H1 (cell line): ENCODE measurements at regions not wholly inside any gene's neighbourhood (a gene's known extent, or its start where the extent isn't known, plus 50 kb on each side); places are given as distances from the start of the nearest gene placed in this dataset.

Experiments
- CTCF ChIA-PET: fragments of 300-600 bp; sonication (Branson Sonifier 250); formaldehyde crosslinking; loops from one replicate; lab custom pipeline; 2021; ENCODE audit not compliant: partially characterized antibody; lab: Charles Lee
- POLR2A ChIA-PET: fragments of 300-600 bp; sonication (Branson Sonifier 250); formaldehyde crosslinking; loops from one replicate; lab custom pipeline; 2021; ENCODE audit warnings: inconsistent platforms; ENCODE audit not compliant: partially characterized antibody; lab: Charles Lee
- DNase-seq, 2 experiments: peaks; one replicate each; pipeline versions ENCODE4 v3.0.0 to v3.0.0-alpha.2; 2010 to 2022; ENCODE audit warnings: low spot score in 2 of 2, low read depth in 1 of 2, mixed read lengths in 1 of 2
- FAIRE-seq: peaks from 2 replicates; lab custom pipeline; 2011; peaks lifted over from hg19 to GRCh38; lab: Jason Lieb, UNC
- H2AFZ ChIP-seq: 2 replicates; pipeline ENCODE4 v1.8.1; 2012; ENCODE audit warnings: low read length, inconsistent platforms
- H2AK5ac ChIP-seq: 2 replicates; pipeline ENCODE4 v1.6.1; 2013; ENCODE audit warnings: low read depth, low read length
- H2BK120ac ChIP-seq: replicated peaks from 2 replicates; pipeline ENCODE3; 2013; ENCODE audit warnings: low read depth, low read length, inconsistent platforms
- H2BK12ac ChIP-seq: 2 replicates; pipeline ENCODE4 v1.6.1; 2013; ENCODE audit warnings: low read depth, low read length
- H2BK15ac ChIP-seq: 2 replicates; pipeline ENCODE4 v1.6.1; 2013; ENCODE audit warnings: low read length
- H2BK20ac ChIP-seq: 2 replicates; pipeline ENCODE4 v1.6.1; 2013; ENCODE audit warnings: low read length
- H2BK5ac ChIP-seq: 2 replicates; pipeline ENCODE4 v1.6.1; 2013; ENCODE audit warnings: low read depth, low read length
- H3K14ac ChIP-seq: 2 replicates; pipeline ENCODE4 v1.6.1; 2013; ENCODE audit warnings: inconsistent platforms; ENCODE audit not compliant: insufficient read length
- H3K18ac ChIP-seq: 2 replicates; pipeline ENCODE4 v1.6.1; 2013; ENCODE audit warnings: low read length; ENCODE audit errors: extremely low read depth
- H3K23ac ChIP-seq: 2 replicates; pipeline ENCODE4 v1.6.1; 2013; ENCODE audit warnings: inconsistent platforms; ENCODE audit not compliant: insufficient read length
- H3K23me2 ChIP-seq: 2 replicates; pipeline ENCODE4 v1.6.1; 2013; ENCODE audit warnings: low read depth, low read length
- H3K27ac ChIP-seq: 2 replicates; pipeline ENCODE4 v1.6.1; 2011; ENCODE audit warnings: low read depth, low read length, inconsistent platforms
- H3K27me3 ChIP-seq, 4 experiments: replicated peaks in 1 of 4; 1 replicate in 1 of 4; 2 replicates in 3 of 4; pipeline versions ENCODE4 v1.6.1 to v1.8.1; 2011 to 2013; ENCODE audit warnings: low read length in 3 of 4, mild to moderate bottlenecking in 3 of 4, inconsistent platforms in 2 of 4, mixed read lengths in 2 of 4, moderate library complexity in 1 of 4; ENCODE audit not compliant: control insufficient read depth in 3 of 4, insufficient read depth in 3 of 4; ENCODE audit errors: extremely low read depth in 1 of 4
- H3K36me3 ChIP-seq, 4 experiments: 2 replicates each; pipeline versions ENCODE4 v1.6.1 to v1.8.1; 2011 to 2013; ENCODE audit warnings: mild to moderate bottlenecking in 4 of 4, low read length in 3 of 4, moderate library complexity in 2 of 4, control low read depth in 1 of 4, inconsistent platforms in 1 of 4; ENCODE audit not compliant: insufficient read depth in 4 of 4, control insufficient read depth in 2 of 4
- H3K4ac ChIP-seq: replicated peaks from 2 replicates; pipeline ENCODE3; 2013; ENCODE audit warnings: low read length, low read depth, mixed read lengths, inconsistent platforms; ENCODE audit not compliant: insufficient read length
- H3K4me1 ChIP-seq, 4 experiments: replicated peaks in 1 of 4; 1 replicate in 1 of 4; 2 replicates in 3 of 4; pipeline versions ENCODE4 v1.6.1 to v1.8.1; 2011 to 2013; ENCODE audit warnings: low read length in 3 of 4, inconsistent platforms in 2 of 4, mixed read lengths in 1 of 4; ENCODE audit not compliant: insufficient read depth in 4 of 4, control insufficient read depth in 3 of 4
- H3K4me2 ChIP-seq, 2 experiments: 2 replicates each; pipeline versions ENCODE4 v1.6.1 to v1.8.1; 2011 to 2013; ENCODE audit warnings: low read depth in 2 of 2, low read length in 2 of 2, control low read depth in 1 of 2, inconsistent platforms in 1 of 2, mild to moderate bottlenecking in 1 of 2; ENCODE audit not compliant: insufficient read depth in 1 of 2
- H3K4me3 ChIP-seq, 4 experiments: fragments of 200-600, 300-600 bp in 1 of 4; sonication (generic), shearing (Covaris generic), sonication (Bioruptor Twin) in 1 of 4; 2 replicates each; pipeline versions ENCODE4 v1.5.1 to v1.8.1; 2011 to 2016; ENCODE audit warnings: low read length in 4 of 4, low read depth in 3 of 4, control low read depth in 2 of 4, inconsistent platforms in 2 of 4, mild to moderate bottlenecking in 2 of 4, mixed read lengths in 1 of 4, moderate library complexity in 1 of 4; ENCODE audit not compliant: insufficient read depth in 2 of 4; ENCODE audit errors: extremely low read depth in 1 of 4
- H3K56ac ChIP-seq: replicated peaks from 2 replicates; pipeline ENCODE3; 2013; ENCODE audit warnings: low read depth, mild to moderate bottlenecking, mixed read lengths, low read length, inconsistent platforms; ENCODE audit not compliant: insufficient read length
- H3K79me1 ChIP-seq: 2 replicates; pipeline ENCODE4 v1.6.1; 2013; ENCODE audit warnings: low read depth, low read length, control low read depth
- H3K79me2 ChIP-seq, 2 experiments: 2 replicates each; pipeline versions ENCODE4 v1.6.1 to v1.8.1; 2012 to 2013; ENCODE audit warnings: low read length in 2 of 2, mild to moderate bottlenecking in 2 of 2, inconsistent platforms in 1 of 2; ENCODE audit not compliant: insufficient read depth in 2 of 2, control insufficient read depth in 1 of 2
- H3K9ac ChIP-seq, 4 experiments: replicated peaks in 1 of 4; 1 replicate in 1 of 4; 2 replicates in 3 of 4; pipeline versions ENCODE4 v1.6.1 to v1.8.1; 2011 to 2013; ENCODE audit warnings: low read depth in 3 of 4, low read length in 3 of 4, control low read depth in 2 of 4, mild to moderate bottlenecking in 2 of 4, moderate library complexity in 2 of 4, inconsistent platforms in 1 of 4; ENCODE audit errors: extremely low read depth in 1 of 4
- H3K9me3 ChIP-seq, 2 experiments: 2 replicates each; pipeline versions ENCODE4 v1.6.1 to v1.8.1; 2012 to 2013; ENCODE audit warnings: mild to moderate bottlenecking in 2 of 2, moderate library complexity in 2 of 2, control low read depth in 1 of 2, inconsistent platforms in 1 of 2, low read depth in 1 of 2, low read length in 1 of 2, mixed read lengths in 1 of 2; ENCODE audit not compliant: insufficient read depth in 2 of 2
- H4K20me1 ChIP-seq, 2 experiments: replicated peaks in 1 of 2; 2 replicates each; pipeline versions ENCODE3 to v1.8.1; 2011 to 2013; ENCODE audit warnings: inconsistent platforms in 2 of 2, low read length in 2 of 2, mild to moderate bottlenecking in 1 of 2; ENCODE audit not compliant: insufficient read depth in 2 of 2, control insufficient read depth in 1 of 2
- H4K5ac ChIP-seq: 2 replicates; pipeline ENCODE4 v1.6.1; 2013; ENCODE audit warnings: low read length, low read depth, mixed read lengths, inconsistent platforms; ENCODE audit not compliant: insufficient read length
- H4K8ac ChIP-seq: 2 replicates; pipeline ENCODE4 v1.8.0; 2013; ENCODE audit warnings: mild to moderate bottlenecking, moderate library complexity, low read length, inconsistent platforms; ENCODE audit not compliant: insufficient read depth; ENCODE audit errors: extremely low read depth
- H4K91ac ChIP-seq: replicated peaks from 2 replicates; pipeline ENCODE3; 2013; ENCODE audit warnings: low read length, mixed read lengths, inconsistent platforms; ENCODE audit not compliant: insufficient read length
- ASH2L ChIP-seq: fragments of 200-600, 300-600 bp; sonication (generic); IDR thresholded peaks from one replicate; pipeline ENCODE4 v1.7.1; 2017; ENCODE audit warnings: low read length
- BACH1 ChIP-seq: IDR thresholded peaks from 2 replicates; pipeline ENCODE4 v1.6.1; 2012; ENCODE audit warnings: low read length, improper control_type of control experiment
- BCL11A ChIP-seq, 2 experiments: IDR thresholded peaks; one replicate each; pipeline ENCODE4 v1.6.1; 2011; ENCODE audit warnings: low read depth in 2 of 2, low read length in 2 of 2, mild to moderate bottlenecking in 2 of 2
- CTBP2 ChIP-seq: IDR thresholded peaks from 2 replicates; pipeline ENCODE4 v1.7.0; 2011; ENCODE audit warnings: borderline replicate concordance, mild to moderate bottlenecking, moderate library complexity, mixed read lengths, low read length; ENCODE audit not compliant: insufficient read depth, insufficient read length
- CTCF ChIP-seq, 3 experiments: IDR thresholded peaks; 1 replicate in 2 of 3; 2 replicates in 1 of 3; pipeline versions ENCODE4 v1.5.1 to v1.6.1; 2011; ENCODE audit warnings: low read length in 3 of 3, mild to moderate bottlenecking in 3 of 3, inconsistent platforms in 2 of 3, low read depth in 1 of 3, moderate library complexity in 1 of 3; ENCODE audit not compliant: insufficient read depth in 1 of 3; ENCODE audit errors: control extremely low read depth in 1 of 3
- JUN ChIP-seq: IDR thresholded peaks from 2 replicates; pipeline ENCODE4 v1.6.1; 2011; ENCODE audit warnings: low read depth, mild to moderate bottlenecking, improper control_type of control experiment, low read length
- KDM1A ChIP-seq: fragments of 200-600, 300-600 bp; sonication (generic); IDR thresholded peaks from 2 replicates; pipeline ENCODE4 v1.7.1; 2016; ENCODE audit warnings: mild to moderate bottlenecking, low read length, borderline replicate concordance
- MAFK ChIP-seq: IDR thresholded peaks from 2 replicates; pipeline ENCODE4 v1.6.1; 2012; ENCODE audit warnings: low read depth, mild to moderate bottlenecking, improper control_type of control experiment, low read length
- MAX ChIP-seq: IDR thresholded peaks from 2 replicates; pipeline ENCODE4 v1.6.1; 2012; ENCODE audit warnings: inconsistent platforms
- RBBP5 ChIP-seq: IDR thresholded peaks from 2 replicates; pipeline ENCODE4 v1.7.1; 2012; ENCODE audit warnings: low read depth, mild to moderate bottlenecking, inconsistent platforms, low read length, moderate library complexity, borderline replicate concordance
- TEAD4 ChIP-seq: IDR thresholded peaks from 2 replicates; pipeline ENCODE4 v1.6.1; 2012; ENCODE audit warnings: low read depth, low read length, inconsistent platforms, mixed read lengths
- ZNF274 ChIP-seq: IDR thresholded peaks from 2 replicates; pipeline ENCODE4 v1.7.0; 2012; ENCODE audit warnings: low read length, borderline replicate concordance; ENCODE audit errors: extremely low read depth
- WGBS, 2 experiments: shearing (Covaris generic) in 1 of 2; methylation state at CpG; one replicate each; pipeline versions ENCODE4 v1.1.6 to v1.1.7; 2013 to 2015; ENCODE audit warnings: low lambda C conversion rate in 2 of 2, mixed read lengths in 2 of 2, inconsistent platforms in 1 of 2, low coverage in 1 of 2, missing lambda C conversion rate in 1 of 2; ENCODE audit not compliant: insufficient replicate concordance in 2 of 2, insufficient coverage in 1 of 2, insufficient read length in 1 of 2; ENCODE audit errors: extremely low coverage in 1 of 2, missing lambda C conversion rate in 1 of 2; 5-methylcytosine and 5-hydroxymethylcytosine counted together

- CTCF ChIA-PET: interaction anchor here (1.2 to 1.5 kb wide), 3 partner anchors 30 to 175 kb away, joined by 3 to 5 read pairs (median 3); no protein-coding TSS in a partner anchor
- Histone ChIP-seq H3K27me3 (no peaks in the 10 kb centered on the region), H4K20me1 (no peaks in the 10 kb centered on the region), H2BK12ac (no peak overlapping the region), H3K23me2 (no peaks in the 10 kb centered on the region), H3K79me1 (no peaks in the 10 kb centered on the region), H3K9me3 (no peaks in the 10 kb centered on the region), H3K14ac (no peak overlapping the region), H3K56ac (no peak overlapping the region), H3K79me2 (no peaks in the 10 kb centered on the region), H3K18ac (no peak overlapping the region), H4K8ac (no peak overlapping the region), H3K4me2 (no peak overlapping the region), H3K36me3 (no peaks in the 10 kb centered on the region), H4K5ac (no peak overlapping the region), H2BK120ac (no peak overlapping the region), H2AFZ (peak overlapping the region; percentile 53; the same call in 1 of the 2 replicates), H4K91ac (no peak overlapping the region), H2BK15ac (no peak overlapping the region), H3K27ac (no peak overlapping the region), H3K4me3 (no peak overlapping the region), H3K23ac (no peak overlapping the region), H3K4ac (no peak overlapping the region), H2AK5ac (no peak overlapping the region), H3K4me1 (no peaks in the 10 kb centered on the region), H3K9ac (no peak overlapping the region), H2BK20ac (no peak overlapping the region), H2BK5ac (no peak overlapping the region)
- WGBS, 2 experiments: 85% methylated on average over 2 of the region's 2 CpGs; no CpG with 5 or more reads in 1 of the 2 experiments
- DNase-seq: no peak
- no peak for FAIRE-seq
- POLR2A ChIA-PET: no interaction called here
- no peak for TF ChIP-seq CTBP2
- TF ChIP-seq ASH2L: no peak
- TF ChIP-seq BACH1: no peak
- no peak for TF ChIP-seq ZNF274
- TF ChIP-seq JUN: no peak
- no peak for TF ChIP-seq MAX
- no peak for TF ChIP-seq KDM1A
- TF ChIP-seq RBBP5: no peak
- TF ChIP-seq MAFK: no peak
- TF ChIP-seq TEAD4: no peak
- no peak for TF ChIP-seq BCL11A (IDR thresholded peaks at IDR 0.05; ENCODE audit: low read depth in 2 of 2, low read length in 2 of 2)
- TF ChIP-seq CTCF (IDR thresholded peaks at IDR 0.05; ENCODE audit: control extremely low read depth in 1 of 3, insufficient read depth in 1 of 3, low read depth in 1 of 3, low read length in 3 of 3): no peak
These were observed 131.6 kb downstream of the GLUL start for GRCh38 chr1:182259968-182260367.
